Lung (tissue), 11 donors: ENCODE measurements at regions not wholly inside any gene's neighbourhood (a gene's known extent, or its start where the extent isn't known, plus 50 kb on each side); places are given as distances from the start of the nearest gene placed in this dataset.
A peak's percentile ranks its signal among the peaks of the same experiment; 100 is the strongest.
"Not testable (repeated sequence)": the region's sequence is repeated elsewhere in the genome, so short reads cannot be mapped to it uniquely, and the experiment has no call there.

ENCODE experiments used
- ATAC-seq: fragments of 200-7000 bp; cut with Tn5 transposase; one replicate; pipeline ENCODE4 v1.9.1; 2020; ENCODE audit warnings: moderate number of reproducible peaks; ENCODE audit not compliant: insufficient read depth, low FRiP score
- DNase-seq, 3 donors: peaks; one replicate each; pipeline ENCODE4 v3.0.0-alpha.2; 2013 to 2017
- H3K27ac ChIP-seq, 2 donors: one replicate each; pipeline ENCODE4 v1.5.1; 2013; ENCODE audit warnings: mild to moderate bottlenecking in 2 of 2, moderate library complexity in 2 of 2, control low read depth in 1 of 2, inconsistent platforms in 1 of 2, low read depth in 1 of 2, low read length in 1 of 2
- H3K27me3 ChIP-seq, 3 donors: one replicate each; pipeline ENCODE4 v1.5.1; 2013; ENCODE audit warnings: low read length in 2 of 3; ENCODE audit not compliant: control insufficient read depth in 3 of 3, insufficient read depth in 3 of 3
- H3K36me3 ChIP-seq, 4 donors: one replicate each; pipeline ENCODE4 v1.5.1; 2013; ENCODE audit warnings: low read length in 4 of 4, mild to moderate bottlenecking in 1 of 4, moderate library complexity in 1 of 4; ENCODE audit not compliant: control insufficient read depth in 4 of 4, insufficient read depth in 4 of 4
- H3K4me1 ChIP-seq, 5 donors: one replicate each; pipeline ENCODE4 v1.5.1; 2013; ENCODE audit warnings: low read length in 5 of 5, mild to moderate bottlenecking in 2 of 5, moderate library complexity in 1 of 5; ENCODE audit not compliant: control insufficient read depth in 5 of 5, insufficient read depth in 5 of 5
- H3K4me3 ChIP-seq: one replicate; pipeline ENCODE4 v1.5.1; 2013; ENCODE audit warnings: mild to moderate bottlenecking, control low read depth, moderate library complexity
- H3K9ac ChIP-seq, 2 donors: one replicate each; pipeline ENCODE4 v1.5.1; 2013; ENCODE audit warnings: low read length in 2 of 2, control low read depth in 1 of 2; ENCODE audit not compliant: insufficient read depth in 1 of 2
- H3K9me3 ChIP-seq, 4 donors: one replicate each; pipeline ENCODE4 v1.5.1; 2013; ENCODE audit warnings: low read length in 3 of 4, mild to moderate bottlenecking in 1 of 4, moderate library complexity in 1 of 4; ENCODE audit not compliant: control insufficient read depth in 4 of 4, insufficient read depth in 3 of 4
- CTCF ChIP-seq: IDR thresholded peaks from 2 replicates; pipeline ENCODE4 v1.5.1; 2012; ENCODE audit warnings: mild to moderate bottlenecking; ENCODE audit errors: control extremely low read depth, extremely low read depth
- WGBS, 2 donors: extraction: QIAGEN DNeasy Blood & Tissue Kit; methylation state at CpG; one replicate each; pipeline ENCODE4 v1.1.7; 2013; 5-methylcytosine and 5-hydroxymethylcytosine counted together
- donor health status: control.
- donor health status: control.
- donor health status: Bipolar disorder and iron deficiency.
- donor health status: healthy.
- donor health status: DM: yes; HTN: yes; CAD: no.

GRCh38 chr6:28634761-28635546 is 109.3 kb downstream of the GPX5 start:
- Histone ChIP-seq H3K9ac (peak overlapping the region; percentile 31 to 82), H3K9me3 (peaks cover 0 to 11% (median 0%) of the 10 kb centered on the region in 4 donors), H3K27ac (no peak overlapping the region), H3K36me3 (no peaks in the 10 kb centered on the region), H3K27me3 (peaks cover 4 to 30% (median 16%) of the 10 kb centered on the region in 3 donors), H3K4me3 (no peak overlapping the region), H3K4me1 (peaks cover 0 to 10% (median 0%) of the 10 kb centered on the region in 5 donors)
- no peak for TF ChIP-seq CTCF
- 2% methylated on average over 48 of the region's 48 CpGs for whole genome bisulfite sequencing, 2 donors
- ATAC-seq (no peak), DNase-seq (peak; percentile 57 to 68 (median 61))

GRCh38 chr6:28635547-28636158 is 110.0 kb downstream of the GPX5 start:
- DNase-seq (no peak), ATAC-seq (no peak)
- no peak overlapping the region for H3K27ac ChIP-seq
- H3K4me1 ChIP-seq, result peaks cover 0 to 10% (median 0%) of the 10 kb centered on the region in 5 donors
- 5 to 7% methylated on average over 20 of the region's 20 CpGs for WGBS, 2 donors
- no peak overlapping the region for H3K4me3 ChIP-seq
- H3K9ac ChIP-seq, result peak overlapping the region; percentile 31 to 82
- H3K36me3 ChIP-seq, result no peaks in the 10 kb centered on the region
- H3K9me3 ChIP-seq, result peaks cover 0 to 11% (median 0%) of the 10 kb centered on the region in 4 donors
- H3K27me3 ChIP-seq, result peaks cover 4 to 30% (median 16%) of the 10 kb centered on the region in 3 donors
- TF ChIP-seq CTCF, result no peak

- peaks cover 0 to 8% (median 0%) of the 10 kb centered on the region in 4 donors for H3K9me3 ChIP-seq
- ATAC-seq (no peak), DNase-seq (no peak)
- no peak overlapping the region for H3K4me3 ChIP-seq
- WGBS, 2 donors, result 80 to 86% methylated on average over 21 of the region's 21 CpGs
- no peak overlapping the region for H3K9ac ChIP-seq
- H3K27ac ChIP-seq, result no peak overlapping the region
- H3K27me3 ChIP-seq, result peaks cover 4 to 28% (median 16%) of the 10 kb centered on the region in 3 donors
- no peak for TF ChIP-seq CTCF
- H3K4me1 ChIP-seq, result peaks cover 0 to 10% (median 0%) of the 10 kb centered on the region in 5 donors
- no peaks in the 10 kb centered on the region for H3K36me3 ChIP-seq
Observed at GRCh38 chr6:28638787-28639430, 113.2 kb downstream of the GPX5 start.

- WGBS, 2 donors, result 95% methylated on average over 46 to 47 of the region's 47 CpGs
- not testable (repeated sequence) for ATAC-seq, DNase-seq, H3K4me1 ChIP-seq, H3K9me3 ChIP-seq, H3K9ac ChIP-seq, H3K4me3 ChIP-seq, H3K36me3 ChIP-seq, H3K27ac ChIP-seq
- H3K27me3 ChIP-seq, result peaks cover 4 to 25% (median 16%) of the 10 kb centered on the region in 3 donors
Observed at GRCh38 chr6:28639445-28640290, 114.0 kb downstream of the GPX5 start.
